Epithelial cell of esophagus (primary cell): ENCODE measurements at regions not wholly inside any gene's neighbourhood (a gene's known extent, or its start where the extent isn't known, plus 50 kb on each side); places are given as distances from the start of the nearest gene placed in this dataset.
"Not testable (repeated sequence)": the region's sequence is repeated elsewhere in the genome, so short reads cannot be mapped to it uniquely, and the experiment has no call there.

Experiments
- DNase-seq: peaks from one replicate; pipeline ENCODE4 v3.0.0; 2010; ENCODE audit warnings: low read depth
- H3K4me3 ChIP-seq: 2 replicates; pipeline ENCODE4 v1.5.1; 2011; ENCODE audit warnings: mild to moderate bottlenecking, low read length, control low read depth
- TF ChIP-seq, protein P1 (sequence below): IDR thresholded peaks from 2 replicates; pipeline ENCODE4 v1.5.1; 2011; ENCODE audit warnings: low read depth, mild to moderate bottlenecking, low read length, control low read depth, inconsistent platforms; ENCODE audit not compliant: insufficient read depth; ENCODE audit errors: missing control alignments

DNA sequence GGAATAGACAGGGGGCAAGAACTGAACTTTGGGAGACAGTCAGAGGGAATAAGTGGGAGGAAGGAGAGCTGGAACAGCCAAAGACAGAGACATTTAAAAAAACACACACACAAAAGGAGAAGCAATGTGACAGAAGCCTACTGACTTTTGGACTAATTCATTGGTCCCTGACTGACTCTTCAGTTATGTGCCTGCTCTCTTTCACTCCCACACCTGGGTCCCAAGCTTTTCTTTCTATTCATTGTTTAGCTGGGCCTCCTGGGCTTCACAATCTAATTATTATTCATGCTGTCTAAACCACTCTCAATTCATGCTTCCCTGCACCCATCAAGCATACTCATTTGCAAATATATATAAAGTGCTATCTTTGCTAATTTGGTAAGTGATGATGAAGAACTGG, 139.2 kb upstream of the IRS4 start:
- TF ChIP-seq, protein P1, sequence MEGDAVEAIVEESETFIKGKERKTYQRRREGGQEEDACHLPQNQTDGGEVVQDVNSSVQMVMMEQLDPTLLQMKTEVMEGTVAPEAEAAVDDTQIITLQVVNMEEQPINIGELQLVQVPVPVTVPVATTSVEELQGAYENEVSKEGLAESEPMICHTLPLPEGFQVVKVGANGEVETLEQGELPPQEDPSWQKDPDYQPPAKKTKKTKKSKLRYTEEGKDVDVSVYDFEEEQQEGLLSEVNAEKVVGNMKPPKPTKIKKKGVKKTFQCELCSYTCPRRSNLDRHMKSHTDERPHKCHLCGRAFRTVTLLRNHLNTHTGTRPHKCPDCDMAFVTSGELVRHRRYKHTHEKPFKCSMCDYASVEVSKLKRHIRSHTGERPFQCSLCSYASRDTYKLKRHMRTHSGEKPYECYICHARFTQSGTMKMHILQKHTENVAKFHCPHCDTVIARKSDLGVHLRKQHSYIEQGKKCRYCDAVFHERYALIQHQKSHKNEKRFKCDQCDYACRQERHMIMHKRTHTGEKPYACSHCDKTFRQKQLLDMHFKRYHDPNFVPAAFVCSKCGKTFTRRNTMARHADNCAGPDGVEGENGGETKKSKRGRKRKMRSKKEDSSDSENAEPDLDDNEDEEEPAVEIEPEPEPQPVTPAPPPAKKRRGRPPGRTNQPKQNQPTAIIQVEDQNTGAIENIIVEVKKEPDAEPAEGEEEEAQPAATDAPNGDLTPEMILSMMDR = no peak
- no peak for DNase-seq
- H3K4me3 ChIP-seq = no peak overlapping the region

DNA sequence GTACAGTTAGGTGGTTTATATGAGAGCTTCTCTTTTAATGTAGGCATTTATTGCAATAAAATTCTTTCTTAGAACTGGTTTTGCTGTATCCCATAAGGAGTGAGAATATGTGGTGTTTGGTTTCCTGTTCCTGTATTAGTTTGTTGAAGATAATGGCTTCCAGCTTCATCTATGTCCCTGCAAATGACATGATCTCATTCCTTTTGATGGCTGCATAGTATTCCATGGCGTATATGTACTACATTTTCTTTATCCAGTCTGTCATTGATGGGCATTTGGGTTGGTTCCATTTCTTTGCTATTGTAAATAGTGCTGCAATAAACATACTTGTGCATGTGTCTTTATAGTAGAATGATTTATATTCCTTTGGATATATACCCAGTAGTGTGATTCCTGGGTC, 106.7 kb upstream of the IRS4 start:
- H3K4me3 ChIP-seq, DNase-seq: not testable (repeated sequence)

DNA sequence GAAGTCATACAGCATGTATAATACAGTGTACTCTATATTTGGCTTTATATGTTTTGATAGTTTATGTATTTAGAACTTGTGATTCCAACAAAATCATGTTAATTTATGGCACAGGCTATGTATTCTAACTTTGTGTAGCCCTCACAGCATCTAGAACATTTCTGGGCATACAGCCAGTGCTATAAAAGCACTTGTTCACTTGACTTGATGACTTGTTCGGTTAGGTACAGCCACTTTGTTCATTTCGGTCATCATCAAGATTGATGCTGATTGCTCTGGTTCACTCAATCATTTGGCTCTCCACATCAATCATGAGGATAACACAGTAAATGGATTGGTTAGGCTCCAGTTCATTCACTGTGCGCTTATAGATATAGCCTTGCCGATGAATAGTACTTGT, 97.6 kb upstream of the IRS4 start:
- DNase-seq = no peak
- TF ChIP-seq, protein P1 = no peak
- no peak overlapping the region for H3K4me3 ChIP-seq

DNA sequence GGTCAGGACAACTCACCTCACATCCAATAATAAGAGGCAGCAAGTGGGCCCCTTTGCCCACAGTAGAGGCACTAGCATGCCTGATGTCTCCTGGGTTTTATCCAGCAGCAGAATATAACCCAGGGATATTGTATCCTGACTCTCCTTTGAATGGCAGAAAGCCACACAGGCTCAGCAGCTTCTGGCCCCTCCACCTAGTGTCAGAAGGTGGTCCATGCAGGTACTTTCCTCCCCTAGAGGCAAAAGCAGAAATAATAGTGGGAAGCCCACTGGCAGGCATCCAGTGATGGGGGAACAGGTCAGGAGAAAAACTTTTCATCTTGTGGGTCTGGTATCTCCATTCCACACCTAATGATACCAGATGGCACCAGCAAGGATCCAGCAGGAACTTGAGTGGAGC, 75.5 kb upstream of the IRS4 start:
- no peak for DNase-seq
- H3K4me3 ChIP-seq = no peak overlapping the region
- TF ChIP-seq, protein P1 = no peak

DNA sequence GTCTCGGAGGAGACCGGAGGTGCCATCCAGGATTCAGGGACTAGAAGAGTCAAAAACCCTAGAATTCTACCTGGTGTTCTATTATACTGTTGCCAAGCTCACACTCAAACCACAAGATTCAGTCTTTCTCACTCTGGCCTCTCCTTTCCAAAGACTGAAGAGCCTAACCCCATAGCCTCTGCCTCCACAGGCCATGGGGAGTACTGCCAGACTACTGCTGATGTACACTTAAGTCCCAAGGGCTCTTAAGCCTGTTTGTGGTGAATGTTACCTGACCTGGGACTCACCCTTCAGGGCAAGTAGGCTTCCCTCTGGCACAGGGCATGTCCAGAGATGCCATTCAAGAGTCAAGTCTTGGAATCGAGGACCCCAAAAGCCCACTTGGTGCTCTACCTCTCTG, 58.9 kb upstream of the IRS4 start:
- H3K4me3 ChIP-seq = no peak overlapping the region
- no peak for DNase-seq
- TF ChIP-seq, protein P1 = no peak
